HCT116 (cell line): ENCODE measurements at regions not wholly inside any gene's neighbourhood (a gene's known extent, or its start where the extent isn't known, plus 50 kb on each side); places are given as distances from the start of the nearest gene placed in this dataset.

Source experiments
- ATAC-seq: fragments of 200-7000 bp; cut with Tn5 transposase; 2 replicates; pipeline ENCODE4 v1.9.1; 2020; ENCODE audit warnings: mild to moderate bottlenecking, moderate library complexity
- BruUV-seq: library from RNA; stranded (reverse); fragments of 400-500 nt; replicated peaks from 2 replicates; lab custom pipeline; 2021; lab: Mats Ljungman, UMichigan
- CTCF ChIA-PET: fragments of 300-600 bp; sonication (Branson Sonifier 250); formaldehyde crosslinking; loops from one replicate; lab custom pipeline; 2021; ENCODE audit warnings: antibody characterized with exemption; lab: Charles Lee
- POLR2A ChIA-PET: fragments of 300-600, 350-600 bp; sonication (Branson Sonifier 250); formaldehyde crosslinking; loops from one replicate; lab custom pipeline; 2021; ENCODE audit warnings: antibody characterized with exemption; lab: Charles Lee
- RAD21 ChIA-PET, 2 experiments: fragments of 300-600 bp; sonication (Branson Sonifier 250); formaldehyde crosslinking; loops; one replicate each; lab custom pipeline; 2023; ENCODE audit warnings: low total read pairs in 2 of 2; ENCODE audit not compliant: uncharacterized antibody in 2 of 2, unreplicated experiment in 2 of 2, low non-redundant PET in 1 of 2; lab: Charles Lee
- DNase-seq: peaks from one replicate; pipeline ENCODE4 v3.0.0-alpha.2; 2010; ENCODE audit warnings: low read depth, low spot score
- H2AFZ ChIP-seq: fragments of 200-600 bp; shearing (Covaris generic), sonication (generic); 2 replicates; pipeline ENCODE4 v1.6.1; 2017; ENCODE audit warnings: low read depth, mixed run types, mixed read lengths, antibody characterized with exemption, low read length; ENCODE audit not compliant: poor library complexity, severe bottlenecking
- H3K27ac ChIP-seq: 2 replicates; pipeline ENCODE4 v1.5.1; 2012; ENCODE audit warnings: low read depth, low read length
- H3K27me3 ChIP-seq: fragments of 200-600 bp; sonication (generic); 2 replicates; pipeline ENCODE4 v1.6.1; 2016; ENCODE audit warnings: mixed run types, low read length, mixed read lengths; ENCODE audit not compliant: insufficient read depth
- H3K36me3 ChIP-seq, 2 experiments: fragments of 200-500 bp in 1 of 2; fragments of 200-600 bp in 1 of 2; sonication (Bioruptor generic) in 1 of 2; sonication (generic) in 1 of 2; 2 replicates each; pipeline versions ENCODE4 v1.5.1 to v1.6.1; 2014 to 2016; ENCODE audit warnings: low read length in 2 of 2, inconsistent platforms in 1 of 2, mixed read lengths in 1 of 2, mixed run types in 1 of 2; ENCODE audit not compliant: insufficient read depth in 2 of 2, control insufficient read depth in 1 of 2
- H3K4me1 ChIP-seq, 2 experiments: fragments of 200-600 bp in 1 of 2; sonication (generic) in 1 of 2; 2 replicates each; pipeline versions ENCODE4 v1.5.1 to v1.6.1; 2012 to 2017; ENCODE audit warnings: low read length in 2 of 2, inconsistent platforms in 1 of 2, mild to moderate bottlenecking in 1 of 2, mixed read lengths in 1 of 2, mixed run types in 1 of 2, moderate library complexity in 1 of 2; ENCODE audit not compliant: insufficient read depth in 2 of 2, control insufficient read depth in 1 of 2
- H3K4me2 ChIP-seq: fragments of 200-600 bp; sonication (generic); 2 replicates; pipeline ENCODE4 v1.6.1; 2017; ENCODE audit warnings: mixed run types, low read length, mixed read lengths
- H3K4me3 ChIP-seq, 2 experiments: fragments of 200-600 bp in 1 of 2; sonication (generic) in 1 of 2; replicated peaks in 1 of 2; 2 replicates each; pipeline ENCODE4 v1.5.1; 2011 to 2016; ENCODE audit warnings: low read length in 2 of 2, control low read depth in 1 of 2, low read depth in 1 of 2, mild to moderate bottlenecking in 1 of 2, mixed read lengths in 1 of 2, mixed run types in 1 of 2
- H3K79me2 ChIP-seq: fragments of 200-600 bp; sonication (generic); 2 replicates; pipeline ENCODE4 v1.6.1; 2017; ENCODE audit warnings: mild to moderate bottlenecking, mixed run types, low read length, moderate library complexity, mixed read lengths; ENCODE audit not compliant: insufficient read depth
- H3K9ac ChIP-seq: fragments of 200-600 bp; sonication (generic); 2 replicates; pipeline ENCODE4 v1.6.1; 2016; ENCODE audit warnings: low read length, mixed read lengths
- H3K9me2 ChIP-seq: fragments of 200-600 bp; sonication (generic), shearing (Covaris generic); 2 replicates; pipeline ENCODE4 v1.6.1; 2017; ENCODE audit warnings: mixed run types, mild to moderate bottlenecking, moderate library complexity; ENCODE audit not compliant: insufficient read depth
- H3K9me3 ChIP-seq, 2 experiments: fragments of 200-500 bp in 1 of 2; fragments of 200-600 bp in 1 of 2; sonication (Bioruptor generic) in 1 of 2; sonication (generic) in 1 of 2; 2 replicates each; pipeline ENCODE4 v1.6.1; 2014 to 2017; ENCODE audit warnings: low read length in 2 of 2, mixed read lengths in 2 of 2, inconsistent platforms in 1 of 2, low read depth in 1 of 2, mild to moderate bottlenecking in 1 of 2, mixed run types in 1 of 2, moderate library complexity in 1 of 2; ENCODE audit not compliant: control insufficient read depth in 1 of 2, insufficient read depth in 1 of 2
- H4K20me1 ChIP-seq: fragments of 200-600 bp; sonication (generic), shearing (Covaris generic); 2 replicates; pipeline ENCODE4 v1.6.1; 2017; ENCODE audit warnings: mixed run types, mild to moderate bottlenecking, moderate library complexity; ENCODE audit not compliant: insufficient read depth
- CBX3 ChIP-seq: IDR thresholded peaks from 2 replicates; pipeline ENCODE4 v1.6.1; 2012; ENCODE audit warnings: low read depth
- EGR1 ChIP-seq: IDR thresholded peaks from 2 replicates; pipeline ENCODE4 v1.6.1; 2012; ENCODE audit warnings: low read depth
- ELF1 ChIP-seq: IDR thresholded peaks from 2 replicates; pipeline ENCODE4 v1.6.1; 2012; ENCODE audit warnings: low read depth, borderline replicate concordance
- JUND ChIP-seq: IDR thresholded peaks from 2 replicates; pipeline ENCODE4 v1.6.1; 2012
- RAD21 ChIP-seq: IDR thresholded peaks from 2 replicates; pipeline ENCODE4 v1.6.1; 2012; ENCODE audit warnings: low read depth, mild to moderate bottlenecking
- SIN3A ChIP-seq: IDR thresholded peaks from 2 replicates; pipeline ENCODE4 v1.6.1; 2012; ENCODE audit warnings: low read depth
- SP1 ChIP-seq: IDR thresholded peaks from 2 replicates; pipeline ENCODE4 v1.6.1; 2012; ENCODE audit warnings: low read depth
- SRF ChIP-seq: IDR thresholded peaks from 2 replicates; pipeline ENCODE4 v1.6.1; 2012; ENCODE audit warnings: low read depth
- TCF7L2 ChIP-seq: IDR thresholded peaks from 2 replicates; pipeline ENCODE4 v1.7.0; 2011; ENCODE audit warnings: borderline replicate concordance, inconsistent platforms; ENCODE audit not compliant: insufficient read depth, insufficient read length; ENCODE audit errors: extremely low read depth
- ZFX ChIP-seq: fragments of 450-650 bp; IDR thresholded peaks from 2 replicates; pipeline ENCODE4 v1.6.1; 2017
- ZNF274 ChIP-seq: fragments of 200-500 bp; sonication (Bioruptor generic); IDR thresholded peaks from 2 replicates; pipeline ENCODE4 v1.6.1; 2014; ENCODE audit warnings: mild to moderate bottlenecking, low read depth, low read length, inconsistent platforms
- intact Hi-C: fragments of 100-400 bp; cut with micrococcal nuclease; formaldehyde crosslinking; loops from 2 replicates; pipeline ENCODE4 v1.10.0; 2022
- TF ChIP-seq, protein P1 (sequence below): IDR thresholded peaks from 2 replicates; pipeline ENCODE4 v1.6.1; 2012
- TF ChIP-seq, protein P2 (sequence below): IDR thresholded peaks from 2 replicates; pipeline ENCODE4 v1.6.1; 2012

DNA sequence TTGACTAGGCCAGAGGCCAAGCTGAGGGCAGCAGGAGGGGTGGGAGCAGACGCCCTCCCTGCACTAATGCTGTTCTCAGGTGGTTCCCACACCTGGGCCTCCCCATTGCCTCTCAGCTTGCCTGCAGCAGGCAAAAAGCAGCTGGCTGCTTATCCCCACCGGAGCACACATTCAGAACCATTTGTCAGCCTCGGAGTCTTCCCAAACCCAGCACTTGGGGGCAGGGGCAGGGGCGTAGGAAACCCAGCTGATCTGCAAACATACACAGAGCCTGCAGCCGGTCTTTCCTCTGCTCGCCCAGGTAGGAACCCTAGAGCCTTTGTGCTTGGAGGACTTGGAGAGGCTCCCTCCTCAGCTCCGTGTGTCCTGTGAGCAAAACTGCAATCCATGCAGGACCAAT lies 249.8 kb downstream of the CYP26B1 start (continued):
- no peak for TF ChIP-seq TCF7L2
- TF ChIP-seq CBX3 = no peak
- no peak for TF ChIP-seq ELF1
- no peak for TF ChIP-seq RAD21
- TF ChIP-seq SP1 = no peak
- TF ChIP-seq SIN3A = no peak
- TF ChIP-seq, protein P1, sequence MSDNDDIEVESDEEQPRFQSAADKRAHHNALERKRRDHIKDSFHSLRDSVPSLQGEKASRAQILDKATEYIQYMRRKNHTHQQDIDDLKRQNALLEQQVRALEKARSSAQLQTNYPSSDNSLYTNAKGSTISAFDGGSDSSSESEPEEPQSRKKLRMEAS = no peak
- TF ChIP-seq, all 23 proteins: peak for 0

DNA sequence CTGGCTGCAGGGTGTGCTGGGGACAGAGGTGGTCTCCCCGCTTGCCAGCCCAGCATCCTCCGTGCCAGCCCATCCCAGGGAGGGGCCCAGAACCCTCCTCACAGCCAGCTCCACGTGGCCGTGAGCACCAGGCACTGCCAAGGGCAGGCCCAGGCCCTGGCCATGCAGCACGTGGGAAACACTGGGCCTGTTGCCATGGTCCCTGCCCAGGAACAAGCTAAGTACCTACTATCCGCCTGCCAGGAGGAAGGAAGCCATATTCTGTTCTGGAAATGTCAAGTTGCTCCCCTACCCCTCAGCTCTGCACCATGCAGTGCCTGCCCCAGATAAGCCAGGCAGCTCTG lies 250.6 kb downstream of the CYP26B1 start:
- Histone ChIP-seq H3K4me3 (no peak overlapping the region), H3K9me3 (no peaks in the 10 kb centered on the region), H3K27ac (no peak overlapping the region), H4K20me1 (no peaks in the 10 kb centered on the region), H3K9me2 (no peaks in the 10 kb centered on the region), H2AFZ (no peak overlapping the region), H3K36me3 (no peaks in the 10 kb centered on the region), H3K4me1 (no peaks in the 10 kb centered on the region), H3K27me3 (no peaks in the 10 kb centered on the region)
- intact Hi-C loops = no loop called here
- ChIA-PET POLR2A (no interaction called here), CTCF (interaction anchor here (1.1 kb wide), 1 partner anchor 16 kb away, joined by 3 read pairs; no protein-coding TSS in a partner anchor), RAD21 (no interaction called here)
- BruUV-seq = no TSS peak
- no peak for TF ChIP-seq ZFX
- TF ChIP-seq, all 23 proteins: peak for 0
- H3K9ac ChIP-seq = no peak overlapping the region
- H3K79me2 ChIP-seq = no peaks in the 10 kb centered on the region
- H3K4me2 ChIP-seq = no peak overlapping the region
- DNase-seq (no peak), ATAC-seq (no peak)

DNA sequence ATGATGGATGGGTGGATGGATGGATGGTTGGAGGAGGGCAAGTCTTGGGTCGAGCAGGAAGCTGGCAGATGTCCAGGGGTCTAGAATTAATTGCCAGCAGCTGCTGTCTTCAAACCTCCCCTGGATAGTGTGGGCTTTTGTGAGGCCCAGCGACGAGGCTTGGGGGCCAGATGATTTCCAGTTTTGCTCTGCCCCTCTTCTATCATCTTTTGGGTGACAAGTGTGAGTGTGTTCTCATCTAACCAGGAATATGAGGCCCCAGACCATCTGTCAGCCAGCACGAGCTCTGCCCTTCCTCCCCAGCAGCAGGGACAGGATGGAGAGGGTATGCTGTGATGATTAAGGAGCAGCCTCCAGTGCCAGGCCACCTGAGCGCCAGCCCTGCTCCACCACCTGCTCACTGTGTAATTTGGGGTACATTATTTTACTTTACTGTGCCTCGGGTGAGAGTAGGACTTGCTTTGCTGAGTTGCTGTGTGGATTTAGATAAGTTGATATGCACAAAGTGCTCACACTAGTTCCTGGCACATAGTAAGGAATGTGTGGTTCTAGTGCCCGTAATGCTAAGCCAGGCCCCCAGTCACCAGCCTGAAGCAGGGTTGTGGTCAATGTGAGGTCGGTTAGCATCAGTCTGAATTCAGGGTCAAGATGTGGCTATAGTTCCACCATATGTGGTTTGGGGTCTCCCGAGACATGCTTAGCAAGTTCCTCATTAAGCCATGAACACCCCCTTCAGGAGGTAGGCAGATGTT lies 251.1 kb downstream of the CYP26B1 start:
- Histone ChIP-seq H3K36me3 (no peaks in the 10 kb centered on the region), H4K20me1 (no peaks in the 10 kb centered on the region), H3K4me3 (no peak overlapping the region), H3K9me2 (no peaks in the 10 kb centered on the region), H2AFZ (no peak overlapping the region), H3K4me2 (no peak overlapping the region), H3K9ac (no peak overlapping the region), H3K9me3 (no peaks in the 10 kb centered on the region), H3K27me3 (no peaks in the 10 kb centered on the region), H3K4me1 (no peaks in the 10 kb centered on the region), H3K27ac (no peak overlapping the region), H3K79me2 (no peaks in the 10 kb centered on the region)
- BruUV-seq = no TSS peak
- DNase-seq (no peak), ATAC-seq (no peak)
- intact Hi-C loops = no loop called here
- TF ChIP-seq EGR1 (no peak), SRF (no peak), ZNF274 (no peak), ELF1 (no peak), SP1 (no peak), JUND (no peak)
- TF ChIP-seq, protein P2, sequence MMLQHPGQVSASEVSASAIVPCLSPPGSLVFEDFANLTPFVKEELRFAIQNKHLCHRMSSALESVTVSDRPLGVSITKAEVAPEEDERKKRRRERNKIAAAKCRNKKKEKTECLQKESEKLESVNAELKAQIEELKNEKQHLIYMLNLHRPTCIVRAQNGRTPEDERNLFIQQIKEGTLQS = no peak
- RAD21 ChIA-PET = no interaction called here
- POLR2A ChIA-PET = no interaction called here
- CTCF ChIA-PET = interaction anchor here (1.1 kb wide), 1 partner anchor 16 kb away, joined by 3 read pairs; no protein-coding TSS in a partner anchor
